ENCODE measurements at regions not wholly inside any gene's neighbourhood (a gene's known extent, or its start where the extent isn't known, plus 50 kb on each side); places are given as distances from the start of the nearest gene placed in this dataset.
"Not testable (repeated sequence)": the region's sequence is repeated elsewhere in the genome, so short reads cannot be mapped to it uniquely, and the experiment has no call there.

DNA sequence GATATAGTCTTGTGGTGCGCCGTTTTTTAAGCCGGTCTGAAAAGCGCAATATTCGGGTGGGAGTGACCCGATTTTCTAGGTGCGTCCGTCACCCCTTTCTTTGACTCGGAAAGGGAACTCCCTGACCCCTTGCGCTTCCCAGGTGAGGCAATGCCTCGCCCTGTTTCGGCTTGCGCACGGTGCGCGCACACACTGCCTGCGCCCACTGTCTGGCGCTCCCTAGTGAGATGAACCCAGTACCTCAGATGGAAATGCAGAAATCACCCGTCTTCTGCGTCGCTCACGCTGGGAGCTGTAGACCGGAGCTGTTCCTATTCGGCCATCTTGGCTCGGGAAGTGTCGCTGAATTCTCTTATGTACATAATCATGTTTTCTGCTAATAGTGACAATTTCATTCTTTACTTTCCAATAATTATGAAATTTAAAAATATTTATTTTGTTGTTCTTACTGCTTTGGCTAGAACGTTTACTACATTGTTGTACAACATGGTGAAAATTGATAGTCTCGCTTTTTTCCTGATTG lies 61.2 kb upstream of the MINDY3 start:
- DNase-seq (ENCODE audit: low read depth in 2 of 2), result not testable (repeated sequence)

DNA sequence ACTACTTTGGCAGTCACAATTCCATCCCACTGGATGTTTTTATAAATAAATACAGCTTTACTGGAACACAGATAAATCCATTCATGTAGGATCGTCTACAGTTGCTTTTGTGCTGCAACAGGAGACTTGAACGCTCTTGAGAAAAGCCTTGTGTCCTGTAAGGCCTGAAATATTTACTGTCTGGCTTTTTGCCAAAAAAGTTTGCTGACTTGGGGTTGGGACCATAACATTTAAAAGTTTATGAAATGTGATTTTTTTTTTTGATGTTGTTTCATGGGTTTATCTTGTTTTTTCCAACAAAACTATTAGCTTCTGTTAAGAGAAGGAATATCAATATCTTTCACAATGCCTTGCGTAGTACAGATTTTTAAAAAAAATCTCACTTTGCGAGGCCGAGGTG lies 71.1 kb upstream of the MINDY3 start:
- DNase-seq (ENCODE audit: low read depth in 2 of 2), result no peak

DNA sequence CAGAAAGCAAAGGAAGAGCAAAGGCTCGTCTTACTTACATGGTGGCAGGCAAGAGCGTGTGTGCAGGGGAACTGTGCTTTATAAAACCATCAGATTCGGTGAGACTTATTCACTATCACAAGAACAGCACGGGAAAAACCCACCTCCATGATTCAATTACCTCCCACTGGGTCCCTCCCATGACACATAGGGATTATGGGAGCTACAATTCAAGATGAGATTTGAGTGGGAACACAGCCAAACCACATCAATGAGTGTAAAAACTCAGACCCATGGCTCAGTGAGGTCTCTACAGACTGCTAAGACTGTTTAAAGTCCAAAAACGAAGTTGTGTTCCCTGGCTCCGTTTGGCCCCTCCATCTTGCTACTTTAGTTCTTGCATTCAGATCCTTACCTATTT lies 79.2 kb upstream of the MINDY3 start:
- not testable (repeated sequence) for DNase-seq (ENCODE audit: low read depth in 2 of 2)

DNA sequence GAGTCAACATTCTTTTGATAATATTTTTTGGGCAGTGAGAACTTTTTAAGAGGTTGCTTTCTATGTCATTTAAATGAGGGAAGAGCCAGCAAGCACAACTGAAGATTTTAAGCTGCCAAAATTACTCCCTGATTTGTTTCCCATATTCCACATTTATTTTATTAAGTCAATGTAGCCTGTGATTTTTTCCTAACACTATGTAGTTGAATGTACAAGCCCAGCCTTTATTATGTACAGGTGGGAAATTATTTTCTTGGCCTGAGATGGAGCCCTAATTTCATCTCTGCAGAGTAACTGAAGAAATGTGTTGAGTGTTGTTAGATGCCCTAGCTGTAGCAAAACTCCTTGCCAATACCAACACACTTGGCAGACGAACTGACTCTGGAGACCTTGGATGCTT lies 83.1 kb upstream of the MINDY3 start:
- DNase-seq (ENCODE audit: low read depth in 2 of 2), result no peak

DNA sequence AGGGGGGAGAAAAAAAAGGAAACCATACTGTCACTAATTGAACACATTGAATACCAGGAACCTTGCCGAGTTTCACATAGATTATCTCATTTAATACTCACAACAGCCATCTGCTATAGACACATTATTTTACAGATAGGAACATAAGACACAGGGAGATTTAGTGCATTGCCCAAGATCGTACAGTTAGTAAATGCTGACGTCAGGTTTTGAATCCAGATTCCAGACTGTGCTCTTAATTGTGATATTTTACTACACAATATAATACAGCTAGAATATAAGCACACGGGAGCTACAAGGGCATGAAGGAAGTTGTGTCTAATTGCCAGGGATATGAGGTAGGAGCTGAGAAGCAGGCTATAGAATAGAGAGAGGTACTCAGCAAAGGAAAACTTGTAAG lies 93.9 kb upstream of the MINDY3 start:
- DNase-seq (ENCODE audit: low read depth in 2 of 2), result no peak

DNA sequence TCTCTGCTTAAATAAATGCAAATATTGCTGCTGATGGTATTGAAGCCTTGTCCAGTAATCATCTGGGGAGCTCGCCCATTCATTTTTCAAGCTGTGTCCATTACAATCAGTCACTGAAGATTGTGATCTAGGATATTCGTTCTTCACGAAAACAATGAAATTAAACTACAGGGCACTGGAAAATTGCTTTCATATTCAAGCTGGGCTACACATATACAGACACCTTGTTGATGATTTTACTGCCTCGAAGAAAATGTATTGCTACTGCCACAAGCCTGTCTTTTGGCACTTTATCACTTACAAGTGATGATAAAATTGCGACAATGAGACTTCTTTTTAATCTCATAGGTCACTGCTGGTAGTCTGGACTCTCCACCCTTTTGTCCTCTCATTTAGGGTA lies 100.0 kb upstream of the MINDY3 start:
- DNase-seq (ENCODE audit: low read depth in 2 of 2), result no peak

DNA sequence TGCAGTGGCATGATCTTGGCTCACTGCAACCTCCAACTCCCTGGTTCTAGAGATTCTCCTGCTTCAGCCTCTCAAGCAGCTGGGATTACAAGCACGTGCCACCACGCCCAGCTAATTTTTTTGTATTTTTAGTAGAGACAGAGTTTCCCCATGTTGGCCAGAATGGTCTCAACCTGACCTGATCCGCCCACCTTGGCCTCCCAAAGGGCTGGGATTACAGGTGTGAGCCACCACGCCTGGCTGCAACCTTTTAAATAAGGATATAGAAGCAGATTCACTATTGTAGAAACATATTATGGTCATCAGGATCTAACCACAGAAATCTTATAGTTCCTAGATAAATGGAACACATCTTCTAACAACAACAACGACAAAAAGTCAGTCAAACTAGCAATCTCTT lies 112.4 kb upstream of the MINDY3 start:
- not testable (repeated sequence) for DNase-seq (ENCODE audit: low read depth in 2 of 2)

DNA sequence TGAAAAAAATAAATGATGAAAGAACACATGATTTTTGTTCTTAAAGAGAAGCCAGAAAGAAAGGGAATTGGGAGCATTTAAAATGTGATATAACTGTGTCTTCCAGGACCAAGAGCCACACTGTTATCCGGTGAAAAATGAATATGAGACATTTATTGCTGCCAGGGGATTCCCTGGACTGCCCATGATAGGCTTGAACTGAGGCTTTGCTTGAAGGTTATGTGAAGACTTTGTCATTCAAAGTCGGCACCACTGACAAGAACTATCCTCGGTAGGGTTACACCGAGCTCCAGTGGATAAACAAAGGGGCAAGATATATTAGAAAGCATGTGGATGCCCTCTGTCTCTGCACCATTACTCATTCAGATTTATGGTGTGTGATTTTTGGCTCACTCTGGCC lies 125.4 kb upstream of the MINDY3 start:
- DNase-seq (ENCODE audit: low read depth in 2 of 2), result no peak

DNA sequence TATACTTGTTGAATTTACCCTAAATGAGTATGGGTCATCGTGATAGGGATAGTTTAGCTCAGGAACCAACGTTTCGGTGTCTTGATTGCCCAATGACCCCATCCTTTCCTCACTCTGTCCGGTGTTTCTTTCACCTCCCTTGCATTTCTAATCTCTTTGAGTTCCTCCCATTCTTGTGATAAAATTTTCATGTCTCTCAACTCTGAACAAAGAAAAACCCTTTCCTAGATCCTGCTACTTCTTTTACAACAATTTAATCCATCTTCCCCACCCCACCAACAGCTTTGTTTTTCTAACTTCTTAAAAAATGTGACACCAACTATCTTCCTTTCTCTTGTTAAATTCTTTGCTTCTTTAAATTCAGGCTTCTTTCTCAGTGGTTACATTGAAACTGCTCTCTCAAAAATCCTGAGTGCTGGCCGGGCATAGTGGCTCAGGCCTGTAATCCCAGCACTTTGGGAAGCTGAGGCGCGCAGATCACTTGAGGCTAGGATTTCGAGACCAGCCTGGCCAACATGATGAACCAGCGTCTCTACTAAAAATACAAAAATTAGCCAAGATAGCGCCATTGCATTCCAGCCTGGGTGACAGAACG lies 130.3 kb upstream of the MINDY3 start:
- no peak for DNase-seq (ENCODE audit: low read depth in 2 of 2)

DNA sequence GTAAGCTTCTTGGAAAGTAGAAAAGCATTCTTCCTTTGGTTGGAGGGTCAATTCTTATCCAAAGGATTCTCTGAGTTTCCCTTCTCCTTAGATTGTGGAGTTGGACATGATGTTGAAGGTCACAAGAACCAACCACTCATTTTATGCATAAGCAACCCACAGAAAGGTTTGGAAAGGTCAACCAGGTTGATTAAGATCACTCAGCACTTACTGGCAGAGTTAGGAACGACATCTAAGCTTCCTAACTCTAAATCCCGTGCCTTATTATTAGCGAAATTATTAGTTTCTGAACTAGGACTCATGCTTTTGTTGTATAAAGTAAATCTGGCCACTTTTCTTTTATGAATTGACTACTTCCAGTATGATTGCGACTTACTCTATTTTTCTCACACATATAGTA lies 137.0 kb upstream of the MINDY3 start:
- DNase-seq (ENCODE audit: low read depth in 2 of 2), result no peak

DNA sequence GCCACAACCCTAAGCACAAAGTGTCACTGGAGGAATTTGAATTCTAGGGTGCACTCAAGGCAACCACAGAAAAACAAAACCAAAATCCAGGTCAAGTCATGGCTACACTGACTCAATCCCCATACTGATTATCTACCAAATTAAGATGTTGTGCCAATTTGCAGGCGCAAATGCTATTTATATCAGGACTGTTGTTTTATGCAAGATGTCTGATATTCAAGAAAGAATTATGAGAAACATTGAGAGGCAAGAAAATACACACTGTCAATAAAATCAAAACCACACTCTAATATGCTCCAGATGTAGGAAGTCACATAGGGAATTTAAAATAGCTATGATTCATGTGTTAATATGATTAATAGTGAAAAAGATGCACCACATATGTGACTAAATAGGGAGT lies 141.3 kb upstream of the MINDY3 start:
- DNase-seq (ENCODE audit: low read depth in 2 of 2), result no peak

DNA sequence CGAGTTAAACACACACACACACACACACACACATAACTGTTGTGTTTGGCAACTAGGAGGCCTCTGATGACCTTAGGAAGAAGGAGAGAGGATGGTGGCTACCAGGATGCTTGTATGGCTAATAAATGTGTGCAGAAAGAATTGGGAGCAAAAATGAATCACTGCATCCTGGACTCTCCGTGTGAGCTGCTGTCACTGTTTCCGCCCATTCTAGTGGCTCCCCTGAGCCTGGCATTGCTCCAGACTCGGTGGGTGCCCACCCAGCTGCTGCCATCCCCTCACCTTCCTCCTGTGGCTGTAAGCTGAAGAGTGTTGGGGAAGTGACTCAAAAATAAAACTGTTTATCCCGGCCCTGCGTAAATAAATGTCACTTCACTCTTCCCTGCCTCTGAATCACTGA lies 149.5 kb upstream of the MINDY3 start:
- DNase-seq (ENCODE audit: low read depth in 2 of 2), result no peak

DNA sequence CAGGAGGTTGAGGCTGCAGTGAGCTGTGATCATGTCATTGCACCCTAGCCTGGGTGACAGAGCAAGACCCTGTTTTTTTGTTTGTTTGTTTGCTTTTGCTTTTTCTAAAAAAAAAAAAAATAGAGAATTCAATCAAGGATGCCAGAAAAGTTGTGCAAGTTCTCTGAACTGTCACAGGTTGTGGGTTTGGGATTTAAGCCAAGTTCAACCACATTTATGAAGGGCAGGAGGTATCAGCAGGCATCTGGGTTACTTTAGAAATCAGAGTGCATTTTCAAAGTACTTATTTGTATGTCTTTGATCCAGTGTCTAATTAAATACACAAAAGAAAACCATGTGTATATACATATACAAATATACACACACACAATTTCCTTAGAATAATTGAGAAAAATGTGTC lies 151.2 kb upstream of the MINDY3 start:
- no peak for DNase-seq (ENCODE audit: low read depth in 2 of 2)

DNA sequence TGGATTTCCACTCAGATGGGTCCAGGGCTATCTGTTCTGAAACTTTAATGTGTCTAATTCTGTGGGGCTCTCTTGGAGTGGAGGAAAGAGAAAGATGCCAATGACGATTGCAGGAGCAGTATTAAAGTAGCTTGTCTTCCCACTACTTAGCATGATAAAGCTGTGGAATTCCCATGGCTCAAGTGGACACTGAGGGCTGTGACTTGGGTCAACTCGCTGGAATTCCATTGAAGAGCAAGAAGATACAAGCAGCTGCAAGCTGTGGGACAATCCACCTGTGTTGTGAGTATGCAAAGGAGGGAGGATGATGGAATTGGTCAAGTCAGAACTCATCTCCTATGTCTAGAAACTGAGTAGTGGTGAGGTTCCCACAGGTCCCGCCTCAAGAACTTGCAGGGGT lies 154.2 kb upstream of the MINDY3 start:
- no peak for DNase-seq (ENCODE audit: low read depth in 2 of 2)

DNA sequence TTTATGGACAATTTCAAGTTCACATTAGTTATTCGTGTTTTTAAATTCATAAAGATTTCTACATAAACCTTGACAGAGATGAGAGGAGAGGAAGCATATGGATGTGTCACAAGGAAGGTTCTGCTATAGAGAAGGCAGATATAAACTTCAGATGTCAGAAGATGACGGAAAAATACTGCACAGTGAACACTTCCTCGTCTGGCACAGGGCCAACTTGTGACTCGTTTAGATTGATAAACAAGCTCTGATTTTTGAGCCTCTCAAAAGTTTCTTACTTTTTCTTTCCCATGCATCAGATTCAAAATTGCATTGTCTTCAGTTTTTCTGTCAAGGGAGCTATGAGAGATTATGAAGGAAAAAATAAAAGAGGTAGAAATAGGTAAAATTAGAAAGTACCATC lies 156.4 kb upstream of the MINDY3 start:
- DNase-seq (ENCODE audit: low read depth in 2 of 2), result no peak

DNA sequence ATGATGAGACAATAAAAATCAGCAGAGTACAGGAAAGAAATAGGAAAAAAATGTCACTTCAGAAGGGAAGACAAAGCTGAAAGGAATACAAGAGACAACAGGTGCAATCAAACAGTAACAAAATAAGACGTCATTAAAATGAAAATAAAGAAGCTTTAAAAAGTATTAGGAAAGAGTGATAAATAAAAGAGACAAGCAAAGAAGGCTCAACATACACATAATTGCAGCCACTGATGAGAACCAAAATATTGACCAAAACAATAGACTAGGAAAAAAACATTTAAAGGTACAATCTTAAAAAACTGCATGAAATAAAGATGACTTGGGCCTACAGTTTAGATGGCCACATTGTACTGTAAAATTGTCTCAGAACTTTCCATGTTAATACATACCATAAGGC lies 160.5 kb upstream of the MINDY3 start:
- DNase-seq (ENCODE audit: low read depth in 2 of 2), result no peak

DNA sequence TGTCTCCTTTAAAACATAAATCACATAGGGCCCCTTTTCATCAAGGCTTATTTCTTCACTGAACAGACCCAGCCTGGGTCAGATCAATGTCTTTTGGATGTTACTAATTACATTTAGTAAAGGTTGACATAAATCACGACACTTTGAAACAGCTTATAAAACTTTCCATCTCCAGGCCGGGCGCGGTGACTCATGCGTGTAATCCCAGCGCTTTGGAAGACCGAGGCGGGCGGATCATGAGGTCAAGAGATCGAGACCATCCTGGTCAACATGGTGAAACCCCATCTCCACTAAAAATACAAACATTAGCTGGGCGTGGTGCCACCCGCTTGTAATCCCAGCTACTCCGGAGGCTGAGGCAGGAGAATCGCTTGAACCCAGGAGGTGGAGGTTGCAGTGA lies 166.5 kb upstream of the MINDY3 start:
- not testable (repeated sequence) for DNase-seq (ENCODE audit: low read depth in 2 of 2)

DNA sequence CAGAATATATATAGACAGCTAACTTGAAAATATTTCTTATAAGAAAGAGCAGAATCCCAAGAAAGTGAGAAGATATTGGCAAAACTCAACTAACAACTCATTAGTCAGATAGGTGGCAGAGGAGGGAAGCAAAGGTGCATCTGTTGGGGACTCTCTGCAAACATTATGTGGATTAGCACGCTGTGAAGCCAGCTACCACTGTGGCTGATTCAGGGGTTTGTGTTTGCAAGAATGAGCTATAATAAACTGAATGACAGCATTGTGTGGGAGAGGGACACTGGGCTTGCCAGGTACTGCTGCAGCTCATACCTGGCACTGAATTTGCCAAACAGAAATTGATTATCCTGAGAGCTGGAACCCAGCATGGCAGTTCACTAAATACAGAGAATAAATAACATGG lies 170.3 kb upstream of the MINDY3 start:
- no peak for DNase-seq (ENCODE audit: low read depth in 2 of 2)

DNA sequence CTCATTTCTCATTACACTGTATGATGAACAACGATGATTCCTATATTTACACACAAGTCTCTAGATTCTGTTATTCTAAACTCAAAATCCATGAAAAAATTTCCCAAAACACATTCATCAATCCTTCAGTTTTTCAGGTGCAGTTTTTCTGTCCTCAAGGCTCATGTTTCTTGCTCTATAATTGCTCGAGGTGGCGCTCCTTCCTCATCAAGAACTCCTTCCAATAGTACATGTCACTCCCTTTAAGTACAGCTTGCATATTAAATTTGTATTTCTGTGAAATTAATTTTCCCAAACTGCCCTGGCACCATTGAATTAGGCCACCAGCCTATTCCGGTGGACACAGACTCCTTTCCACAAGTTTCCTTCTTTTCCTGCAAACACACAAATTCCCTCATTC lies 188.7 kb upstream of the MINDY3 start:
- DNase-seq (ENCODE audit: low read depth in 2 of 2), result no peak

DNA sequence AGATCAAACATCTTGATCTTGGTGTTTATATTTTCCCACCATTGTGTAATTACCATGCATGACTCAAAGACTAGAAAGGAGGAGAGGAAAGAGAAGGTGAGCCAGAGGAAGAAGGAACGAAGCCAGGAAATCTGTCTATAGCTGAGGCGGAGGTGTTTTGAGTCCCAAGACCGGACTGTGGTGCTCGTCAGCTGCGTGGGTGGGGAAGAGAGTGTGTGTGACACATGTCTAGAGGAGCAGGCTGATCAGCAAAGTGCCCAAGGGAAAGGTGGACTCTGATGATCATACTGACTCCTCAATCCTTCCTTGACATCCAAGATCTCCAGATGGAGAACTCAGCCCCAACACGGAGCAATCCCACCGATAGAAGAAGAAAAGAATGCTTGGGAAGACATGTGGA lies 189.5 kb upstream of the MINDY3 start:
- DNase-seq (ENCODE audit: low read depth in 2 of 2), result no peak

DNA sequence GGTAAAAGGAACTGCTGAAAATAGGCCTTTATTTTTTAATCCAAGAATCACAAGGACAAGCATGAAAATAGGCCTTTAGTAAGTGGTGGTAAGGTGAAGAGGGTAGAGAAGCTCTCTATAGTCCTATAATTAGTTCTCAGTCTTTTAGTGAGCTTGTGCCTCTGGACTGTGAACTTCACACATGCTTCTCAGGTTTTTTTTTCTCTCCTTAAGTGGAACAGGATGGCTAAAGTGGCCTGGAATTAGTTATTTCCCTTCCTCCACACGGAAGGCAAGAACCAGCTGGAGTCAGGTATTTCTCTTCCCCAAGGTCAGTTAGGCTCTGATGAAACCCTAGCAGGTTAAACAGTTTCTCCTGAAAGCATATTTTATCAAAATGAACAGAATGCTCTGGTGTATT lies 203.0 kb upstream of the MINDY3 start:
- DNase-seq (ENCODE audit: low read depth in 2 of 2), result no peak

DNA sequence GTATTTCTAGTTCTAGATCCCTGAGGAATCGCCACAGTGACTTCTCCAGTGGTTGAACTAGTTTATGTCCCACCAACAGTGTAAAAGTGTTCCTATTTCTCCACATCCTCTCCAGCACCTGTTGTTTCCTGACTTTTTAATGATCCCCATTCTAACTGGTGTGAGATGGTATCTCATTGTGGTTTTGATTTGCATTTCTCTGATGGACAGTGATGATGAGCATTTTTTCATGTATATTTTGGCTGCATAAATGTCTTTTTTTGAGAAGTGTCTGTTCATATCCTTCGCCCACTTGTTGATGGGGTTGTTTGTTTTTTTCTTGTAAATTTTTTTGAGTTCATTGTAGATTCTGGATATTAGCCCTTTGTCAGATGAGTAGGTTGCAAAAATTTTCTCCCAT lies 223.2 kb upstream of the MINDY3 start:
- DNase-seq (ENCODE audit: low read depth in 2 of 2), result not testable (repeated sequence)

DNA sequence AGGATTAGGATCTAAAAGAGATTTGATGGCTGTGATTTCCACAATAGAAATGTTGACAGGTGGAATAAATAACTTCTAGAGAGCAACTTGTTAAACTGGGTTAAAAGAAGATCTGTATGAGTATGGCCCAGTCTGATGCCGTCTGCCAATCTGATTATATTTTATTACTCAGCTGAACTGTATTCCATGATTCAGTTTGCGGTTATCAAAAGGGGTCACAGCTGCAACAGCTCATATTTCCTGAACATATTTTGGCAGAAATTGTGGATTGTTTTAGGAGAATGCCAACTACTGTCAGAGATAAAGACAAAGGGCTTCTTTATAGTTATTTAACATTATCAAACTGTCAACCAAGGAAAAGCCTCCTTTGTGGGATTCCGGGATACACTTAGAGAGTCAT lies 244.8 kb upstream of the MINDY3 start:
- no peak for DNase-seq (ENCODE audit: low read depth in 2 of 2)
